NCI-H524 (cell line): ENCODE measurements at regions not wholly inside any gene's neighbourhood (a gene's known extent, or its start where the extent isn't known, plus 50 kb on each side); places are given as distances from the start of the nearest gene placed in this dataset.

Experiments used
- DNase-seq, 2 experiments: peaks; one replicate each; lab custom pipeline; 2025; lab: John Stamatoyannopoulos, UW

DNA sequence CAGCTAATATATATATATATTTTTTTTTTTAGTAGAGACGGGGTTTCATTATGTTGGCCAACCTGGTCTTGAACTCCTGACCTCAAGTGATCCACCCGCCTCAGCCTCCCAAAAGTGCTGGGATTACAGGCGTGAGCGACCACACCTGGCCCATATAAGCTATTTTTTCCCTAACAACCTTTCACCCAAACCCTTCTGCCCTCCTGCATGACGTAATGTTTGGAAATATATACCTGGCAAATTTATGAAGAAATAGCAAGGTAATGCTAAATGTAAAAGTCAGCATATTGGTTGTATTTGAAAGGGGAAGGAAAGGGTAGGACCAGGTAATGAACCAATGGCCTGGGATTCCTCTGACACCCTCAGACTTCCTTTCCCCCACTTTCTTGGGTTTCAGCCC, 325.5 kb upstream of the ARID1B start:
- no peak for DNase-seq

- DNase-seq = no peak
These were observed 326.1 kb upstream of the ARID1B start for GRCh38 chr6:156451088-156451487.

DNA sequence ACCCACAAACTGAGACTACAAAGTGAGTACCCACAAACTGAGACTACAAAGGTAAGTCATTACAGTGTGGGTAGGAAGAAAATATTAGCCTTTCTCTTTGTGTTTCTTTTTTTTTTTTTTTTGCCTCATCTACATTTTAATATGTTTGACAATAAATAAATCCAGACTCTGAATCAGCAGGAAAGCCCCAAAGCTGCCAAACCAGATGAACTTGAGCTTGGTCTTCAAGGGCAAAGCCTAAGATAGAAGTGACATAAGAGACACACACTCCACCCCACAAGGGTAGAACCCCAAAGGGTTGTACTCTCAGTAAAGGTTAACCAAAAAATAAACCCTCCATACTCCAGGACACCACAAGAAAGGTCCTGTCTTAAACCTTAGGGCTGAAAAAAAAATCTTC, 326.8 kb upstream of the ARID1B start:
- no peak for DNase-seq

DNA sequence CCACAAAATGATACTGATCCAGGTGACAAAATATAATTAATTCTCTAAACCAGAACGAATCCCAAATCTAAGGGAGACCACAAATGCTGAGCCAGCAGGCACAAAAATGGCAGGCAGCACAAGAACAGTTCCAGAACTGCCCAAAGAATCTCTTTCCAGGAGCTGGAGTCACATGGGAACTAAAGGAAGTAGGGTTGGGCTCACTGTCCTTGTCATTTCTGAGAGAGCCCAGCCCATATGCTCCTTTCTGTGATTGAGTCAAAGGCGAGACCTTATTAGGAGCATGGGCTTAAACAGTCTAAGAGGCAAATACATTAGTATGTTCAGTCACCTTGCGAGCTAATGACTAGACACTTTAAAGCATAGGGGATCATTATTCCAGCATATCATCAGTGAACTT, 327.6 kb upstream of the ARID1B start:
- peak; percentile 41 to 70 for DNase-seq

- no peak for DNase-seq
These were observed 328.1 kb upstream of the ARID1B start for GRCh38 chr6:156449128-156449527.

DNA sequence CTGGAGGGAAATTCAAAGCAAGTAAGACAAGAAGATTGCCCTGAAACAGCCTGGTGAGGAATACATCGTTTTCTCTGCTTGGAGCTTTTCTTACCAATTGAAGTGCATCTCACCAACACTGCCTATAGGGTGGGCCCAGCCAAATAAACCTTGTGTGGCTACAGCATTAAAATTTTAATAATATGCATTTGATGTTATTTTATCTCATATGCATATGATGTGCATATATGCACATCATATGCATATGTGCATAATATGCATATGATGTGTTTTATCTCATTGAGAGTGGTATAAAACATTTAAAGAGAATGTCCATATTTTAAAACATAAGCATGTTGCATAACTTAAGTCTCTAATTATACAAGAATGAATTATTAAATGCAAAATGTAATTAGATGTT, 328.6 kb upstream of the ARID1B start:
- no peak for DNase-seq

DNA sequence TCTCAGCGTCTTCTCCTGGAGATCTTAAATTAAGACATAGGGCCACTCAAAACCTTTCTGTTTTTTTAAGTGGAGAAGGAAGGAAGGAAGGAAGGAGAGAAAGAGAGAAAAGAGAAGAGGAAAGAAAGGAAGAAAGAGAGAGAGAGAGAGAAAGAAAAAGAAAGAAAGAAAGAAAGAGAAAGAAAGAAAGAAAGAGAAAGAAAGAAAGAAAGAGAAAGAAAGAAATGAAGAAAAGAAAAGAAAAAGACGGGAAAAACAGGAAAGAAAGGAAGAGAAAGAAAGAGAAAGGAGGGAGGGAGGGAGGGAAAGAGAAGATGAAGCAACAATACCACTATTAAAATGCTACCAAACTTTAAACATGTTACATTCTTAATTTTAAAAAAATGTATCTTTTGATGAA, 336.5 kb upstream of the ARID1B start:
- no peak for DNase-seq

- DNase-seq = no peak
These were observed 338.7 kb upstream of the ARID1B start for GRCh38 chr6:156438350-156438923.

GRCh38 chr6:156437121-156437879, 339.9 kb upstream of the ARID1B start:
- no peak for DNase-seq

- DNase-seq = no peak
These were observed 342.4 kb upstream of the ARID1B start for GRCh38 chr6:156434795-156435190.

DNA sequence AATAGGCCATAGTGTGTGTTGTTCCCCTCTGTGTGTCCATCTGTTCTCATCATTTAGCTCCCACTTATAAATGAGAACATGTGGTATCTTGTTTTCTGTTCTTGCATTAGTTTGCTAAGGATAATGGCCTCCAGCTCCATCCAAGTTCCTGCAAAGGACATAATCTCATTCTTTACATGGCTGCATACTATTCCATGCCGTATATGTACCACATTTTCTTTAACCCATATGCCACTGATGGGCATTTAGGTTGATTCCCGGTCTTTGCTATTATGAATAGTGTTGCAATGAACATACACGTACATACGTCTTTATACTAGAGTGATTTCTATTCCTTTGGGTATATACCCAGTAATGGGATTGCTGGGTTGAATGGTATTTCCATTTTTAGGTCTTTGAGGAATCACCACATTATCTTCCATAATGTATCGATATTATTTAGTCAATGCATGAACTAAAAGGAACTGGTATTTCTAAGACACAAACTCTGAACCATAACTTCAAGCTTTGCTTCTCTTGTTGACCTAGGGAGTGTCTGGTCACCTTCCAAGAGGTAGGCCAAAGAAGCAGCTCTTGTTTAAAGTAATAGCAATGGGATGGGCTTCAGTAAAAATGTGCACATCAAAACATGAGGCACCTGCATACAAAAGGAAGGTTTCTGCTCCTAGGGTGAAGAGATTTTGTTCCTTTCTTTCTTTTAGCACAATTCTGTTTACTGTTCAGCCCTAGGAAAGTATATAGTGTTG, 343.0 kb upstream of the ARID1B start:
- peak; percentile 59 to 85 for DNase-seq

DNA sequence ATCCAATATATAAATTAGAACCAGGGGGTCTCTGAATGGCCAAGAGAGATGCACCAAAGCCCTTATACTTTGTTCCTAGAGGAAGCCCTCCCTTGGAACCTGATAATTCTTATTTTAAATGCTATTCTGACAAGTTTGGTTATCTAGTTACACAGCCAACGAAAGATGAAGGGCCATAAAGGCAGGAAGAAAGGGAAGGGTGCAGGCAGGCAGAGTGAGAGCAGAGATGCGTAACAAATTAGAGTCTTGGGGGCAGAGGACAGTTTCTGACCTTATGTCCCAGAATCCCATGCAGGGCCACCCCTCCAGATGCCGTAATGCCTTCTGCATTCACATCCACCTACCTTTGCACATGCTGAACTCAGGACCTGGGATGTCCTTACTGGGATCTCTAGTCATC, 344.6 kb upstream of the ARID1B start:
- DNase-seq = no peak

DNA sequence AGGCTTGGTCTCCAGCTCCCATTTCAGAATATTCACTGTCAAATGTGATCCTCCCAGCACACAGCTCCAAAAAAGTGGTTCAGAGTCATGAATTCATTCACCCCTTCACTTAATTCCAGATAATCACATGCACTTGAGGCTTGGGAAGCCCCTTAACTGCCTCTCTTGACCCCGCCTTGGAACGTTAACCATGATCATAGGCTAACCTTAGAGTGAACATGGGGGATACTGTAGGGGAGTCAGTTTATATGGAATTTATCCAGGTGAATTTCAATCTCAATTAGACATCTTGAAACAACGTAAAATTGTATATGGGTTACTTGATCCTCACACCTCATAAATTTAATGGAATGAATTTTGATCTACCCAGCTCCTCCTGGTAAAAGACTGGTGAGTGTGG, 346.8 kb upstream of the ARID1B start:
- no peak for DNase-seq

DNA sequence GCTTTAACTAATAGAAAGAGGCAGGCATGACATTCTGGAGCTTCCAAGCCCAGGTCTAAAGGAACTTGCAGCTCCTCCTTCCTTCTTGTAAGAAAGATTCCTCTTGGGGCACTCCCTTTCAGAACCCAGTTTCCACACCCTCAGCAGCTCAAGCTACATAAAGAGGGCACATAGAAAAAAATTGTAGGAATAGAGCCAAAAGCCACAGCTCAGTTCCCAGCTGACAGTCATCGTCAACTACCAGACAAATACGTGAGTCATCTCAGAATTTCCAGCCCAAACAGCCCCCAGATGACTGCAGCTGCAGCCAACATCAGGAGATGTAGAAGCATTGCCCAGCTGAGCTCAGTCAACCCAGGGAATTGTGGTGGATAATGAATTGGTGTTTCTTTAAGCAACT, 349.8 kb upstream of the ARID1B start:
- no peak for DNase-seq

GRCh38 chr6:156425359-156426020, 351.7 kb upstream of the ARID1B start:
- no peak for DNase-seq

DNA sequence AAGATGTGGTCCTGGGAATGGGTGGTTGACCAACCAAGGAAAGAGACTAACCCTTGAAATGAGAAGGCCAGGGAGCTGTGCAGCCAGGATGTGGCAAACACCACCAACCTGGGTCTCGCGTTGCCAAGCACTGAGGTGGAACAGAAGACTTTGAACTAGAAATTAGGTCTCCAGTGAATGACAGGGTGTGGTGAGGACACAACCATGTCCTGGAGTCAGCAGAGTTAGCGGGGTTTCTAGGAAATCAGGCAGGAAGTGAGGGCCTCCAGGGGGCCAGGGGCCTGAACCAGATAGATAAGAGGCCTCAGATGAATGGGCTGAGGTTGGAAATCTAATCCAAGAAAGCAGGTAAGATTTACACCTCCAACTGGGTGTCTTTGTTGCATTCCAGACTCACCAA, 353.3 kb upstream of the ARID1B start:
- DNase-seq = no peak

DNA sequence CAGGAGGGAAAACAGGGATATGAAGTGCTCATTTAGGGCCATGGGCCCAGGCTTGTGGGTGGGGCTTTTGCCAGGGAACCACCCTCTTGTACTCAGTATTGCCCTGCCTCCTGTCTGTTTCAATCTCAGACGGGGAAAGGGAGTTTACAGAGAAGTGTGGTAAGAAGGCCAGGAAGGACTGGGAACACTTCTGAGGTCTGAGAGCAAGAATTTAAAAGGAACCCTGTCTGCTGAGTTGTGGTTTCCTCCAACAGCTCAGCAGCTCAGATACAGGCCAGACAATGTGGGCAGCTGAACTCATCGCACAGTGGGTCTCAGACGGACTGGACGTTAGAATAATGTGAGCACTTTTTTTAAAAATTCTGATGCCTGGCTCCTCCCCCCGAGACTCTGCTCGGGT, 354.1 kb upstream of the ARID1B start:
- DNase-seq = no peak

GRCh38 chr6:156421933-156422332, 355.2 kb upstream of the ARID1B start:
- no peak for DNase-seq

- peak; percentile 7 to 37 for DNase-seq
These were observed 355.9 kb upstream of the ARID1B start for GRCh38 chr6:156421301-156421700.

GRCh38 chr6:156420172-156420993, 356.8 kb upstream of the ARID1B start:
- no peak for DNase-seq

GRCh38 chr6:156419594-156419993, 357.6 kb upstream of the ARID1B start:
- no peak for DNase-seq

DNA sequence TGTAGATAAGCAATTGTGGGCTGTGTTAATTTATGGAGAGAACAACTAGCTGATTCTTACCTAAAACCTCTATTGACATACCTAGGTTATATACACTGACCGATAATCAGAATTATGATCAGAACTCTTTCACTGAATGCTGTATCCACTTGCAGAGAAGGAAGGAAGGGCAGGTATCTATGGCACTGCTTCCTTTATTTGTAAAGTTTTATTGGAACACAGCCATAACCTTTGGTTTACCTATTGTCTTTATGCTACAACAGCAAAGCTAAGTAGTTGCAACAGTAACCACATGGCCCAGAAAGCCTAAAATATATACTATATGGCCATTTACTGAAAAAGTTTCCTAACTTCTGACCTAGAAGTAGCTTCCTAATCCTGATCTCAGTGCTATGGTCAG, 358.9 kb upstream of the ARID1B start:
- peak in 1 of 2 experiments; percentile 54 for DNase-seq
